Trophoblast cell (in vitro differentiated cells and primary cell): ENCODE measurements at regions not wholly inside any gene's neighbourhood (a gene's known extent, or its start where the extent isn't known, plus 50 kb on each side); places are given as distances from the start of the nearest gene placed in this dataset.

Experiments used
- DNase-seq, 2 donors: peaks; one replicate each; pipeline ENCODE4 v3.0.0-alpha.2; 2016
- H2AFZ ChIP-seq: 2 replicates; pipeline ENCODE4 v1.6.1; 2013; ENCODE audit warnings: low read length, moderate library complexity, mild to moderate bottlenecking; ENCODE audit not compliant: insufficient read depth, poor library complexity
- H2AK5ac ChIP-seq: 2 replicates; pipeline ENCODE4 v1.6.1; 2013; ENCODE audit warnings: mild to moderate bottlenecking, low read length
- H2BK120ac ChIP-seq: 2 replicates; pipeline ENCODE4 v1.6.1; 2013; ENCODE audit warnings: low read length, mild to moderate bottlenecking, moderate library complexity; ENCODE audit not compliant: insufficient read depth, poor library complexity
- H2BK12ac ChIP-seq: 2 replicates; pipeline ENCODE4 v1.6.1; 2013; ENCODE audit warnings: mild to moderate bottlenecking, low read length, moderate library complexity
- H2BK5ac ChIP-seq: 2 replicates; pipeline ENCODE4 v1.6.1; 2013; ENCODE audit warnings: low read length, low read depth, moderate library complexity, mild to moderate bottlenecking; ENCODE audit not compliant: poor library complexity
- H3K14ac ChIP-seq: 2 replicates; pipeline ENCODE4 v1.6.1; 2013; ENCODE audit warnings: mild to moderate bottlenecking, low read length
- H3K18ac ChIP-seq: 2 replicates; pipeline ENCODE4 v1.6.1; 2013; ENCODE audit warnings: mild to moderate bottlenecking, low read length
- H3K23ac ChIP-seq: 2 replicates; pipeline ENCODE4 v1.6.1; 2013; ENCODE audit warnings: low read length
- H3K27ac ChIP-seq: 2 replicates; pipeline ENCODE4 v1.5.1; 2013; ENCODE audit warnings: low read depth, mild to moderate bottlenecking, inconsistent platforms, low read length, moderate library complexity
- H3K27me3 ChIP-seq: 2 replicates; pipeline ENCODE4 v1.6.1; 2013; ENCODE audit warnings: inconsistent platforms, mild to moderate bottlenecking, low read length, moderate library complexity; ENCODE audit not compliant: insufficient read depth
- H3K36me3 ChIP-seq, 2 experiments: 1 replicate in 1 of 2; 2 replicates in 1 of 2; pipeline ENCODE4 v1.6.1; 2013; ENCODE audit warnings: low read length in 2 of 2, mild to moderate bottlenecking in 2 of 2, moderate library complexity in 1 of 2; ENCODE audit not compliant: insufficient read depth in 2 of 2, control insufficient read depth in 1 of 2
- H3K4ac ChIP-seq: 2 replicates; pipeline ENCODE4 v1.6.1; 2013; ENCODE audit warnings: low read depth, mild to moderate bottlenecking, low read length, moderate library complexity
- H3K4me1 ChIP-seq, 2 experiments: 1 replicate in 1 of 2; 2 replicates in 1 of 2; pipeline ENCODE4 v1.6.1; 2013; ENCODE audit warnings: low read length in 2 of 2, mild to moderate bottlenecking in 2 of 2, moderate library complexity in 1 of 2; ENCODE audit not compliant: insufficient read depth in 2 of 2, control insufficient read depth in 1 of 2
- H3K4me2 ChIP-seq: 2 replicates; pipeline ENCODE4 v1.6.1; 2013; ENCODE audit warnings: inconsistent platforms, mild to moderate bottlenecking, low read length, moderate library complexity
- H3K4me3 ChIP-seq: 2 replicates; pipeline ENCODE4 v1.5.1; 2013; ENCODE audit warnings: mild to moderate bottlenecking, low read depth, low read length, inconsistent platforms
- H3K79me1 ChIP-seq: one replicate; pipeline ENCODE4 v1.6.1; 2013; ENCODE audit warnings: low read length
- H3K79me2 ChIP-seq: 2 replicates; pipeline ENCODE4 v1.6.1; 2013; ENCODE audit warnings: low read length, mild to moderate bottlenecking; ENCODE audit not compliant: control insufficient read depth, insufficient read depth, poor library complexity
- H3K9ac ChIP-seq: 2 replicates; pipeline ENCODE4 v1.6.1; 2013; ENCODE audit warnings: mild to moderate bottlenecking, low read length
- H3K9me3 ChIP-seq: 2 replicates; pipeline ENCODE4 v1.6.1; 2013; ENCODE audit warnings: low read depth, mild to moderate bottlenecking, control low read depth, inconsistent platforms, low read length; ENCODE audit not compliant: insufficient read depth
- H4K12ac ChIP-seq: 2 replicates; pipeline ENCODE4 v1.6.1; 2013; ENCODE audit warnings: low read depth, mild to moderate bottlenecking, low read length, moderate library complexity
- H4K8ac ChIP-seq: 2 replicates; pipeline ENCODE4 v1.6.1; 2013; ENCODE audit warnings: low read depth, mild to moderate bottlenecking, low read length, moderate library complexity
- H4K91ac ChIP-seq: one replicate; pipeline ENCODE4 v1.6.1; 2013; ENCODE audit warnings: low read depth, mild to moderate bottlenecking, low read length, moderate library complexity
- WGBS: extraction: QIAGEN DNeasy Blood & Tissue Kit; methylation state at CpG from one replicate; pipeline ENCODE4 v1.1.7; 2013; ENCODE audit warnings: missing lambda C conversion rate; ENCODE audit not compliant: insufficient read length, insufficient coverage; ENCODE audit errors: extremely low coverage; 5-methylcytosine and 5-hydroxymethylcytosine counted together

DNA sequence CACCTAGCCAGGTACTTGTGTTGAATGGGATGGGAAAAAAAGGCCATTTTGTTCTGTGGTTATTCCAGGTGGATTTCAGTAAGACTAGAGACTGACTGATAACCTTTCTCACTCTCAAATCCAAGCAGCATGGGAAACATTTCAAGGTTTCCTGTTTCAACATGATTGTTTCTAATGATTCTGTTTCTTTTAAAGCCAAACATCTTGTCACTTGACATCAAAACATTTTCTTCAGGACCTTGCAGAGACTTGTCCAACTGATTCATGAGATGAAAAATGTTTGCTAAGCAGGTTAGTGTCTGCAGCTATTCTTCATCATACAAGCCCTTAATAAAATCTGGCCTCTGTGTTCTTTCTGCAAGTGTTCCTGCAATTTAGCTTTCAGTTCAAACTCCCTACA lies 456.5 kb upstream of the CWC22 start:
- no peaks in the 10 kb centered on the region for H3K79me2 ChIP-seq
- no peak overlapping the region for H2AFZ ChIP-seq
- no peak overlapping the region for H3K18ac ChIP-seq
- no peaks in the 10 kb centered on the region for H3K36me3 ChIP-seq
- no peak overlapping the region for H2BK5ac ChIP-seq
- H3K79me1 ChIP-seq = no peaks in the 10 kb centered on the region
- H4K8ac ChIP-seq = no peak overlapping the region
- H3K4me3 ChIP-seq = no peak overlapping the region
- H3K9ac ChIP-seq = no peak overlapping the region
- no peak overlapping the region for H3K27ac ChIP-seq
- H2AK5ac ChIP-seq = no peak overlapping the region
- H2BK120ac ChIP-seq = no peak overlapping the region
- H4K12ac ChIP-seq = no peak overlapping the region
- no peaks in the 10 kb centered on the region for H3K4me1 ChIP-seq
- no peaks in the 10 kb centered on the region for H3K9me3 ChIP-seq
- H4K91ac ChIP-seq = no peak overlapping the region
- no peak for DNase-seq
- H3K23ac ChIP-seq = no peak overlapping the region
- no peak overlapping the region for H2BK12ac ChIP-seq
- no peak overlapping the region for H3K4ac ChIP-seq
- no peaks in the 10 kb centered on the region for H3K27me3 ChIP-seq
- no peak overlapping the region for H3K4me2 ChIP-seq
- H3K14ac ChIP-seq = no peak overlapping the region

DNA sequence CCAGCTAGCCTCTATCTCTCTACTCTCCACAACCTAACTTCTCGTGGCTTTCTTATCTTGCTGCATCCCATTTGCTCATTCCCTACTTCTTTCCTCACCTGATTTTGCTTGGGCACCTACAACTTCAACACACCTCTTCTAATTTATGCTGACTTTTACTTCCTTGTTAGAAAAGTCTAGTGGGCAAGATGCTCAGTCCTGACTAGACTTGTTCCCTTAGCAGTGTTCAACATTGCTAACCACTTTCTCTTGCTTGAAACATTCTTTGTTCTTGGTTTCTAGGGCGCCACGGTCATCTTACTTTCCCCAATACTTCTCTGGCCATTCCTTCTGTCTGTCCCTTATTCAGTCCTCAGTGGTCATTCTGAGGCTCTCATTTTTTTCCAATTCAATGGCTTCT lies 454.7 kb upstream of the CWC22 start:
- Histone ChIP-seq H2BK120ac (no peak overlapping the region), H2AFZ (no peak overlapping the region), H3K79me2 (no peaks in the 10 kb centered on the region), H3K4ac (no peak overlapping the region), H2BK5ac (no peak overlapping the region), H3K9ac (no peak overlapping the region), H3K9me3 (no peaks in the 10 kb centered on the region), H4K12ac (no peak overlapping the region), H3K14ac (no peak overlapping the region), H2BK12ac (no peak overlapping the region), H3K79me1 (no peaks in the 10 kb centered on the region), H3K4me3 (no peak overlapping the region), H4K8ac (no peak overlapping the region), H3K4me1 (no peaks in the 10 kb centered on the region), H4K91ac (no peak overlapping the region), H3K27ac (no peak overlapping the region), H3K36me3 (no peaks in the 10 kb centered on the region), H3K18ac (no peak overlapping the region), H3K27me3 (no peaks in the 10 kb centered on the region), H3K4me2 (no peak overlapping the region), H3K23ac (no peak overlapping the region), H2AK5ac (no peak overlapping the region)
- WGBS = no CpG with 5 or more reads among the region's 3 CpGs
- no peak for DNase-seq

DNA sequence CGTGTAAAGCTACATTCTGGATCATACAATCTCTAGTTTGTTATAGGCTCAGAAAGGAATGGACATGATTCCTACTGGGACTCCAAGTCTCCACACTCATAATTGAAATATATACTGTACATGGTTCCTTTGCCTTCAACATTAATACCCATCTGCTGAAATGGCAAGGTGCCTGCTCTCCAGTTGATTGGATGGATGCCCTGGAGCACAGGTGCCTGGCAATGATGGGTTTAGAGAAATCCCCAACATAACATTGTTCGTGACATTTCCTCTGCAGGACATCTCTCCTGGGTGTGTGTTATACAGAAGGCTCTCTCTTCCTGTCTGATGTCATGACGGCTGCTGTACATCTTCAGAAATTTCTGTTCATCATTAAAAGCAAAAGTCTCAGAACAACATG lies 449.7 kb upstream of the CWC22 start:
- Histone ChIP-seq H3K27ac (no peak overlapping the region), H3K36me3 (no peaks in the 10 kb centered on the region), H2AK5ac (no peak overlapping the region), H3K79me2 (no peaks in the 10 kb centered on the region), H3K14ac (no peak overlapping the region), H3K4ac (no peak overlapping the region), H3K18ac (no peak overlapping the region), H3K23ac (no peak overlapping the region), H2BK120ac (no peak overlapping the region), H3K79me1 (no peaks in the 10 kb centered on the region), H3K4me3 (no peak overlapping the region), H3K9me3 (no peaks in the 10 kb centered on the region), H2AFZ (no peak overlapping the region), H3K9ac (no peak overlapping the region), H2BK12ac (no peak overlapping the region), H4K91ac (no peak overlapping the region), H3K4me2 (no peak overlapping the region), H4K12ac (no peak overlapping the region), H4K8ac (no peak overlapping the region), H3K27me3 (no peaks in the 10 kb centered on the region), H3K4me1 (no peaks in the 10 kb centered on the region), H2BK5ac (no peak overlapping the region)
- no CpG with 5 or more reads among the region's 3 CpGs for WGBS
- no peak for DNase-seq

DNA sequence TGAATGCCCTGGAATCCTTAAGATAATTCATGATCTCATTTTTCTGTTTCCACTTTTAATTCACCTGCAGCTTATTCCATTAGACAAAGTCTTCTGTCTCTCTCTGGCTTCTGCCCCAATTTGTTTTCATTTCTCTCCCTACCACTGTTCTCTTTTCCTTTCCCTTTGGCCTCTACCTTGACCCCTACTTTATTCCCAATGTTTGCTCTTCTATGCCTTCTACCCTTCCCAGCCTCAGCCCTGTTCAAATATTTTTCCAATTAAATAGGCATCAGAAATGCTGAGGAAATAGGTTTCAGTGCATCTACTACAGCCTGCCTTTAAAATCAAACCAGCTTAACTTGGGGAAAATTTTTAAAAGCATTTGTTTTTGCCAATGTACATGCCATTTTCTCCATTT lies 443.7 kb upstream of the CWC22 start:
- Histone ChIP-seq H3K27ac (no peak overlapping the region), H3K4me2 (no peak overlapping the region), H3K18ac (no peak overlapping the region), H3K27me3 (no peaks in the 10 kb centered on the region), H2AFZ (no peak overlapping the region), H2BK5ac (no peak overlapping the region), H3K4me1 (no peaks in the 10 kb centered on the region), H3K9me3 (no peaks in the 10 kb centered on the region), H3K36me3 (no peaks in the 10 kb centered on the region), H3K14ac (no peak overlapping the region), H4K8ac (no peak overlapping the region), H3K79me1 (no peaks in the 10 kb centered on the region), H2AK5ac (no peak overlapping the region), H4K12ac (no peak overlapping the region), H3K9ac (no peak overlapping the region), H3K4me3 (no peak overlapping the region), H2BK120ac (no peak overlapping the region), H4K91ac (no peak overlapping the region), H3K79me2 (no peaks in the 10 kb centered on the region), H3K23ac (no peak overlapping the region), H2BK12ac (no peak overlapping the region), H3K4ac (no peak overlapping the region)
- DNase-seq = no peak
